BLaER1 treated with 17β-estradiol and CSF1 and Interleukin-3, amounts not matched to agents 10 nM and 100 nM (cell line): ENCODE measurements at regions not wholly inside any gene's neighbourhood (a gene's known extent, or its start where the extent isn't known, plus 50 kb on each side); places are given as distances from the start of the nearest gene placed in this dataset.

Source experiments
- H3K27ac ChIP-seq, 11 experiments: shearing (Covaris generic); formaldehyde crosslinking; 2 replicates each; pipeline ENCODE4 v1.8.1; 2022
- H3K27me3 ChIP-seq, 11 experiments: shearing (Covaris generic); formaldehyde crosslinking; 2 replicates each; pipeline ENCODE4 v1.8.1; 2022
- H3K36me3 ChIP-seq, 11 experiments: shearing (Covaris generic); formaldehyde crosslinking; 2 replicates each; pipeline ENCODE4 v1.8.1; 2022
- H3K4me1 ChIP-seq, 10 experiments: shearing (Covaris generic); formaldehyde crosslinking; 2 replicates each; pipeline ENCODE4 v1.8.1; 2022
- H3K4me2 ChIP-seq, 11 experiments: shearing (Covaris generic); formaldehyde crosslinking; 2 replicates each; pipeline ENCODE4 v1.8.1; 2022
- H3K4me3 ChIP-seq, 10 experiments: shearing (Covaris generic); formaldehyde crosslinking; 2 replicates each; pipeline ENCODE4 v1.8.1; 2022
- H3K9ac ChIP-seq, 11 experiments: shearing (Covaris generic); formaldehyde crosslinking; 2 replicates each; pipeline ENCODE4 v1.8.1; 2022
- H3K9me3 ChIP-seq, 11 experiments: shearing (Covaris generic); formaldehyde crosslinking; replicated peaks in 1 of 11; 2 replicates each; pipeline ENCODE4 v1.8.1; 2022
- H4K20me1 ChIP-seq, 11 experiments: shearing (Covaris generic); formaldehyde crosslinking; 2 replicates each; pipeline ENCODE4 v1.8.1; 2022
- Cebpa-rat ChIP-seq, 11 experiments: shearing (Covaris generic); IDR thresholded peaks; 2 replicates each; pipeline ENCODE4 v1.8.1; 2022

DNA sequence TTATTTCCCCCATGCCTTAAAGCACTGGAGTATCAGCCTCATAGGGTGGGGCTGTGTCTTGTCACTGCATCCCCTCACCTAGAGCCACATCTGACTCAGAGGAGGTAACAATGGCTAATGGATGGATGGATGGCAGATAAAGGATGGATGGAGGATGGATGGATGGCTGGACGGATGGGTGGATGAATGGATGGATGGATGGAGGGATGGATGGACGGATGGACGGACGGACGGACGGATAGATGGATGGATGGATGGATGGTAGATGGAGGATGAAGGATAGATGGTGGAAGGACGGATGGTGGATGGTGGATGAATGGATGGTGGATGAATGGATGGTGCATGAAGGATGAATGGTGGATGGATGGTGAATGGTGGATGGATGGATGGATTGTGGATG, 77.2 kb downstream of the PDGFA start:
- no peak for TF ChIP-seq Cebpa-rat (IDR thresholded peaks at IDR 0.05)
- H3K4me1 ChIP-seq: peaks cover 0 to 7% (median 0%) of the 10 kb centered on the region in 10 experiments; a peak in 5 of 20 replicates
- no peak overlapping the region for H3K9ac ChIP-seq
- H3K4me3 ChIP-seq: no peak overlapping the region
- H3K27me3 ChIP-seq: no peaks in the 10 kb centered on the region
- H3K9me3 ChIP-seq: peaks cover 0 to 18% (median 0%) of the 10 kb centered on the region in 11 experiments; a peak in 2 of 22 replicates
- H3K27ac ChIP-seq: no peak overlapping the region
- no peaks in the 10 kb centered on the region for H3K36me3 ChIP-seq
- H3K4me2 ChIP-seq: no peak overlapping the region
- H4K20me1 ChIP-seq: no peaks in the 10 kb centered on the region

DNA sequence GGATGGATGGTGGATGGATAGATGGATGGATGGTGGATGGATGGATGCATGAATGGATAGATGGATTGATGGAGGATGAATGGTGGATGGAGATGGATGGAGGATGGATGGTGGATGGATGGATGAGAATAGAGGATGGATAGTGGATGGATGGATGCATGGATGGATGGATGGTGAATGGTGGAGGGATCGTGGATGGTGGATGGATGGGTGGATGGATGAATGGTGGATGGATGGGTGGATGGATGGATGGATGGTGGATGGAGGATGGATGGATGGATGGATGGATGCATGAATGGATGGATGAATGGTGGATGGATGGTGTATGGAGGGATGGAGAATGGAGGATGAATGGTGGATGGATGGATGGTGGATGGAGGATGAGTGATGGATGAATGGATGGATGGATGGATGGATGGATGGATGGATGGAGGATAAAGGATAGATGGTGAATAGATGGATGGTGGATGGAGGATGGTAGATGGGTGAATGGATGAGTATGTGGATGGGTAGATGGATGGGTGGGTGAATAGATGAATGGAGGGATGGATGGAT, 76.3 kb downstream of the PDGFA start:
- peaks cover 0 to 18% (median 0%) of the 10 kb centered on the region in 11 experiments; a peak in 2 of 22 replicates for H3K9me3 ChIP-seq
- no peak overlapping the region for H3K4me3 ChIP-seq
- H3K4me2 ChIP-seq: no peak overlapping the region
- no peak overlapping the region for H3K9ac ChIP-seq
- H4K20me1 ChIP-seq: no peaks in the 10 kb centered on the region
- no peaks in the 10 kb centered on the region for H3K36me3 ChIP-seq
- H3K4me1 ChIP-seq: peaks cover 0 to 9% (median 0%) of the 10 kb centered on the region in 10 experiments; a peak in 5 of 20 replicates
- H3K27me3 ChIP-seq: no peaks in the 10 kb centered on the region
- no peak overlapping the region for H3K27ac ChIP-seq
- no peak for TF ChIP-seq Cebpa-rat (IDR thresholded peaks at IDR 0.05)

DNA sequence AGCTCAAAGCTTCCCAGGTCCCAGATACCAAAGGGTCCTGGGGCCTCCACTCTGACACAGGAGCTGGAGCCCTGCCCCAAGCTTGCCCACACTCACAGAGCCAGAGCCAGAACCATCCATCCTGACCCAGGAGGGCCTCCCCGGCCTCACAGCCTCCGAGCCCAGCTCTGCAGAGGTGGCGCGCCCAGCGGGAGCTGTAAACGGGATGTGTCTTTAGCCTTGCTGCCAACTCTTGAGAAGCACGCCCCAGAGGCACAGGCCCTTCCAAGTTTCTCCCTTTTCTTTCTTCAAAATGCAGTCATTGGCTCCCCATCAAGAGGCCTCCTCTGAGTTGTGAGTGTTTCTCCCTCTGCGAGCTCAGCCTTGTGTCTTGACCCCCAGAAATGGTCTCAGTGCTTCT, 75.0 kb downstream of the PDGFA start:
- Histone ChIP-seq H3K9me3 (peaks cover 0 to 18% (median 0%) of the 10 kb centered on the region in 11 experiments; a peak in 2 of 22 replicates), H3K27ac (no peak overlapping the region), H3K27me3 (peaks cover 0 to 5% (median 0%) of the 10 kb centered on the region in 11 experiments; a peak in 2 of 22 replicates), H4K20me1 (no peaks in the 10 kb centered on the region), H3K4me3 (no peak overlapping the region), H3K4me1 (peaks cover 0 to 16% (median 8%) of the 10 kb centered on the region in 10 experiments; a peak in 16 of 20 replicates), H3K9ac (no peak overlapping the region), H3K4me2 (no peak overlapping the region), H3K36me3 (no peaks in the 10 kb centered on the region)
- no peak for TF ChIP-seq Cebpa-rat (IDR thresholded peaks at IDR 0.05)

DNA sequence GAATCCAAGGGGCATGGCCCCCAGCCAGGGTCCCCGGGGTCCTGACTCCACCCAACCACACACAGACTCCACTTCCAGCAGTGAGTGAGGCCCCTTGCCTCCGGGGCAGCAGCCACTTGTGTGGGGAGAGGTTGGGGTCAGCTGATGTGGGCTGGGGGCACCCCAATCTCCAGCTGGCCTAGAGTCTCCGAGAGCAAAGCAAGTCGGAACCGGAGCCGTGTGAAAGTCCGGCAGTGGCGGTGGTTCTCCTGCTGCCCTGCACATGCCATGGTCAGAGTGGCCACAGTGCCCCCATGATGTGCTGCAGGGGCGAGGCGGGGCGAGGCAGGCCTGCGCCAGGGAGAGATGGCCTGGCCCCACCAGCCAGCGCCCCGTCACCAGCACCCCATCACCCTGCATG, 74.6 kb downstream of the PDGFA start:
- Histone ChIP-seq H3K36me3 (no peaks in the 10 kb centered on the region), H3K9me3 (peaks cover 0 to 18% (median 0%) of the 10 kb centered on the region in 11 experiments; a peak in 2 of 22 replicates), H3K4me3 (no peak overlapping the region), H3K9ac (no peak overlapping the region), H4K20me1 (no peaks in the 10 kb centered on the region), H3K4me1 (peaks cover 0 to 19% (median 13%) of the 10 kb centered on the region in 10 experiments; a peak in 17 of 20 replicates), H3K27me3 (peaks cover 0 to 9% (median 0%) of the 10 kb centered on the region in 11 experiments; a peak in 2 of 22 replicates), H3K27ac (no peak overlapping the region), H3K4me2 (no peak overlapping the region)
- no peak for TF ChIP-seq Cebpa-rat (IDR thresholded peaks at IDR 0.05)

DNA sequence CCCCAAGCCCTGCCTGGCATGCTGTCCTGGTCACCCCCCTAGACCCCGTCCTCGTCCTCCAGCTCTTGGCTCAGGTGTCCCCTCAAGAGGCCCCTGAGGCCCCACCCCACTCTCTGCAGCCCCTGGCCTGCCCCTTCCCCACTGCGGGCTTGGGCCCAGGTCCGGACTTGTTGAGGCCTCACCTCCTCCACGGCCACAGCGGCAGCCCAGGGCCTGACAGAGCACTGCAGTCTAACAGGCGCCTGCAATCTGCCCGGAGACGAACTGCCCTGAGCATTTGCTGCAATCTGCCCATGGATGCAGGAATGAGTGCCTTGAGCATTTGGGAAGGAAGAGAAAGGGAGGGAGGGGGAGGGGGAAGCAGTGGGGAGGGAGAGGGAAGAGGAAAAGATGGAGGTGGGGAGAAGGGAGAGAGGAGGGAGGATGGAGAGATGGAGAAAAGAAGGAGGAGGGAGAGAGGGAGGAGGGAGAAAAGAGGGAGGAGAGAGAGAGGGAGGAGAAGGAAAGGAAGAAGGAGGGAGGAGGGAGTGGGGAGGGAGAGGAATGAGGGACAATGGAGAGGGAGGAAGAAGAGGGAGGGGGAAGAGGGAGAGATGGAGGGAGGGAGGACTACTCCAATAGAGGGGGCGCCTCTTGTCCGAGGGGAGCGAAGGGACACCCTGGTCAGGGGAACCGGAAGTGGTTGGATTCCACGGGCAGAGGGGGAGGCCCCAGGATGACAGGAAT, 73.9 kb downstream of the PDGFA start:
- peaks cover 0 to 18% (median 0%) of the 10 kb centered on the region in 11 experiments; a peak in 2 of 22 replicates for H3K9me3 ChIP-seq
- H3K4me1 ChIP-seq: peaks cover 4 to 26% (median 19%) of the 10 kb centered on the region in 10 experiments; a peak in 19 of 20 replicates
- no peaks in the 10 kb centered on the region for H3K36me3 ChIP-seq
- no peaks in the 10 kb centered on the region for H4K20me1 ChIP-seq
- H3K4me3 ChIP-seq: no peak overlapping the region
- TF ChIP-seq Cebpa-rat (IDR thresholded peaks at IDR 0.05): no peak
- no peak overlapping the region for H3K4me2 ChIP-seq
- no peak overlapping the region for H3K27ac ChIP-seq
- H3K27me3 ChIP-seq: peaks cover 0 to 10% (median 0%) of the 10 kb centered on the region in 11 experiments; a peak in 2 of 22 replicates
- no peak overlapping the region for H3K9ac ChIP-seq

DNA sequence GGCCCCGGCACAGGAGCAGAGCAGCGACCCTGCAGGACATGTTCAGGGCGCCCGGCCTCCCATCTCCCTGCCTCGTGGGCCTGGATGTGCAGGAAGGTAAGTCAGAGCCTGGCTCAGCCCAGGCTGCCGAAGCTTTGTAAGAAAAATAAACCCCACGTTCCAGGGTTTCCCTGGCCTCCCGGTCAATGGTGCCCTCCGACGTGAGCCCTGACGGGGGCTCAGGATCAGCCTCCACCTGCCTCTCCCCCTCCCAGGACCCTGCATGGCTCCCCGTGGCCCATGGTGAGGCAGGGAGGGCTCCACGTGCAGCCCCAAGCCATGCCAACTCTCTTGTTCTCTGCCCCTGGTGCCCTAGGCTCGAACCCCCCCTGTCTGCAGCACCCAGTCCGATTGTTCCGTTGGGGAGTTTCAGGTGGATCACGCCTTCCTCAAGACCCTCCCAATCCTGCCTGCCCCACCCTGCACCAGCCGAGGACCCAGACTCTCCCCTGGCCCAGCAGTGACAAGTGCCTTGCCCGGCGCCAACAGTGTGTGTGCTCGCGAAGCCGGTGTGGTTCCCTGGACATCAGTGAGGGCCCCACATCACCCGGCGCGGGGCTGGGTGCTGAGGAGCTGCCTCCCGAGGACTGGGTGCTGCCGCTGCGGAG, 73.2 kb downstream of the PDGFA start:
- H3K4me3 ChIP-seq: no peak overlapping the region
- H3K27me3 ChIP-seq: peaks cover 0 to 13% (median 0%) of the 10 kb centered on the region in 11 experiments; a peak in 2 of 22 replicates
- H3K9me3 ChIP-seq: peaks cover 0 to 17% (median 0%) of the 10 kb centered on the region in 11 experiments; a peak in 2 of 22 replicates
- no peaks in the 10 kb centered on the region for H3K36me3 ChIP-seq
- no peak for TF ChIP-seq Cebpa-rat (IDR thresholded peaks at IDR 0.05)
- H3K9ac ChIP-seq: no peak overlapping the region
- H3K4me1 ChIP-seq: peaks cover 11 to 33% (median 26%) of the 10 kb centered on the region in 10 experiments; a peak in 19 of 20 replicates
- H4K20me1 ChIP-seq: no peaks in the 10 kb centered on the region
- H3K27ac ChIP-seq: no peak overlapping the region
- H3K4me2 ChIP-seq: no peak overlapping the region
